Adrenal gland (tissue), 9 donors: ENCODE measurements at regions not wholly inside any gene's neighbourhood (a gene's known extent, or its start where the extent isn't known, plus 50 kb on each side); places are given as distances from the start of the nearest gene placed in this dataset.

Experiments
- DNase-seq, 7 donors: peaks; one replicate each; pipeline ENCODE4 v3.0.0-alpha.2; 2019 to 2020
- H3K27ac ChIP-seq, 5 donors: fragments of 200-600 bp; sonication (generic) in 4 of 5; 1 replicate in 3 of 5; 2 replicates in 2 of 5; pipeline versions ENCODE4 v1.5.1 to v1.8.0; 2016 to 2020; ENCODE audit warnings: mild to moderate bottlenecking in 1 of 5
- H3K27me3 ChIP-seq: fragments of 200-600 bp; 2 replicates; pipeline ENCODE4 v1.8.0; 2021
- H3K36me3 ChIP-seq, 2 donors: fragments of 200-600 bp; replicated peaks in 1 of 2; 1 replicate in 1 of 2; 2 replicates in 1 of 2; pipeline versions ENCODE4 v1.5.1 to v1.8.0; 2018 to 2022
- H3K4me1 ChIP-seq, 2 donors: fragments of 200-600 bp; replicated peaks in 1 of 2; 1 replicate in 1 of 2; 2 replicates in 1 of 2; pipeline versions ENCODE4 v1.5.1 to v1.8.0; 2018 to 2021
- H3K4me3 ChIP-seq, 4 donors: fragments of 200-600 bp; sonication (generic) in 3 of 4; one replicate each; pipeline ENCODE4 v1.5.1; 2016 to 2018
- H3K9me3 ChIP-seq, 3 donors: fragments of 200-600 bp; sonication (generic) in 1 of 3; replicated peaks in 1 of 3; 1 replicate in 2 of 3; 2 replicates in 1 of 3; pipeline versions ENCODE4 v1.5.1 to v1.8.0; 2016 to 2021
- POLR2A ChIP-seq, 2 donors: fragments of 450-650 bp; IDR thresholded peaks; one replicate each; pipeline ENCODE4 v1.6.1; 2017; ENCODE audit warnings: antibody characterized with exemption in 2 of 2, mild to moderate bottlenecking in 2 of 2, moderate library complexity in 1 of 2
- WGBS, 4 donors: extraction: QIAGEN DNeasy Blood & Tissue Kit in 2 of 4; methylation state at CpG; one replicate each; pipeline versions ENCODE4 v1.1.5 to v1.1.7; 2013 to 2017; 5-methylcytosine and 5-hydroxymethylcytosine counted together
- intact Hi-C, 2 donors: fragments of 100-400 bp; cut with DNase I; formaldehyde crosslinking; loops; one replicate each; pipeline versions ENCODE4 v1.14.1 to v1.15.0; 2022 to 2023
- TF ChIP-seq, protein P1 (sequence below), 6 experiments: fragments of 450-650 bp in 4 of 6; fragments of 200-600 bp in 2 of 6; sonication (generic) in 1 of 6; IDR thresholded peaks; 1 replicate in 5 of 6; 2 replicates in 1 of 6; pipeline versions ENCODE4 v1.5.1 to v1.8.0; 2016 to 2021; ENCODE audit warnings: antibody characterized with exemption in 6 of 6, mild to moderate bottlenecking in 2 of 6, moderate library complexity in 1 of 6
- donor health status: healthy with polysubstance abuse.
- donor health status: Bipolar disorder and iron deficiency.
- donor health status: DM: yes; HTN: yes; CAD: no.
- donor health status: DM: no; HTN: no; CAD: no.
- donor health status: DM: no; HTN: no; CAD: no.

DNA sequence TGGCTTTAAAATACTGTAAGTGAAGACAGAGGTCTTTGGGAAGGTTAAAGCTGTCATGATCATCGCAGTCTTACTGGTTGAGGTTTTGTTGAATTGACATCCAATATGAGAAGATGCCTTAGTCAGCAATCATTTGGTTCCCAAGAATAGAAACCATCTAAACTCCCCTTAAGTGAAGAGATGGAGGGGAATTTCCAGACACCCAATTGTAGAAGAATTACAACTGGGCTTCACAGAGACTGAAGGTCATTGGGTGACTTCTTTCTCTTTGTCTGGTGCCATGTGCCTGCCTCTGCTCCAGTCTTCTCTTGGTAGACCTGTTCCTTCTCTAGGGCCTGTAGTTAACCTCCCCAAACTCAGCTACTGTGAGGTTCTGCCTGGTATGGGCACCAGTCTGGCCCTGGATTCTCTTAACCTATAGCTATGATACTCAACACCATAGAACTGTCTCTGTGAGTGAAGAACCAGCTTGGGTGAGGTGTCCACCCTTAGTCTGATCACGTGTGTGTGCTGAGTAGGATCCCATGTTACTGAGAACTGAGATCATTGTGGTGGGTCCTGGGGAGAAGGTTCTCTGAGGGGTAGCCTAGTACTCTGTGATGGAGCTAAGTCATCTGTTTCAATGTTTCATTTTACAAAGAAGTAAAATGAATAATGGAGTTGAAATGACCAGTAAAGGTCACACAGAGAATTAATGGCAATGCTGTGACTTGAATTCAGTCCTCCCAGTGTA is 182.5 kb downstream of the CSNK2A3 start:
- H3K9me3 ChIP-seq = no peaks in the 10 kb centered on the region
- no peak for TF ChIP-seq POLR2A (IDR thresholded peaks at IDR 0.05)
- TF ChIP-seq, protein P1, sequence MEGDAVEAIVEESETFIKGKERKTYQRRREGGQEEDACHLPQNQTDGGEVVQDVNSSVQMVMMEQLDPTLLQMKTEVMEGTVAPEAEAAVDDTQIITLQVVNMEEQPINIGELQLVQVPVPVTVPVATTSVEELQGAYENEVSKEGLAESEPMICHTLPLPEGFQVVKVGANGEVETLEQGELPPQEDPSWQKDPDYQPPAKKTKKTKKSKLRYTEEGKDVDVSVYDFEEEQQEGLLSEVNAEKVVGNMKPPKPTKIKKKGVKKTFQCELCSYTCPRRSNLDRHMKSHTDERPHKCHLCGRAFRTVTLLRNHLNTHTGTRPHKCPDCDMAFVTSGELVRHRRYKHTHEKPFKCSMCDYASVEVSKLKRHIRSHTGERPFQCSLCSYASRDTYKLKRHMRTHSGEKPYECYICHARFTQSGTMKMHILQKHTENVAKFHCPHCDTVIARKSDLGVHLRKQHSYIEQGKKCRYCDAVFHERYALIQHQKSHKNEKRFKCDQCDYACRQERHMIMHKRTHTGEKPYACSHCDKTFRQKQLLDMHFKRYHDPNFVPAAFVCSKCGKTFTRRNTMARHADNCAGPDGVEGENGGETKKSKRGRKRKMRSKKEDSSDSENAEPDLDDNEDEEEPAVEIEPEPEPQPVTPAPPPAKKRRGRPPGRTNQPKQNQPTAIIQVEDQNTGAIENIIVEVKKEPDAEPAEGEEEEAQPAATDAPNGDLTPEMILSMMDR (IDR thresholded peaks at IDR 0.05) = no peak
- intact Hi-C loops = no loop called here
- WGBS, 4 donors = 80 to 86% (median 83%) methylated on average over 2 of the region's 2 CpGs
- no peaks in the 10 kb centered on the region for H3K27me3 ChIP-seq
- DNase-seq = no peak
- no peaks in the 10 kb centered on the region for H3K4me1 ChIP-seq
- H3K27ac ChIP-seq = no peak overlapping the region
- H3K4me3 ChIP-seq = no peak overlapping the region
- H3K36me3 ChIP-seq = no peaks in the 10 kb centered on the region

- WGBS, 4 donors = 90 to 96% (median 93%) methylated on average over 4 of the region's 4 CpGs
- Histone ChIP-seq H3K9me3 (no peaks in the 10 kb centered on the region), H3K4me1 (no peaks in the 10 kb centered on the region), H3K27me3 (no peaks in the 10 kb centered on the region), H3K4me3 (no peak overlapping the region), H3K36me3 (no peaks in the 10 kb centered on the region), H3K27ac (no peak overlapping the region)
- intact Hi-C loops = no loop called here
- TF ChIP-seq, protein P1 (IDR thresholded peaks at IDR 0.05) = no peak
- TF ChIP-seq POLR2A (IDR thresholded peaks at IDR 0.05) = no peak
- DNase-seq = no peak
Observed at GRCh38 chr11:11169715-11170351, 183.2 kb downstream of the CSNK2A3 start.

DNA sequence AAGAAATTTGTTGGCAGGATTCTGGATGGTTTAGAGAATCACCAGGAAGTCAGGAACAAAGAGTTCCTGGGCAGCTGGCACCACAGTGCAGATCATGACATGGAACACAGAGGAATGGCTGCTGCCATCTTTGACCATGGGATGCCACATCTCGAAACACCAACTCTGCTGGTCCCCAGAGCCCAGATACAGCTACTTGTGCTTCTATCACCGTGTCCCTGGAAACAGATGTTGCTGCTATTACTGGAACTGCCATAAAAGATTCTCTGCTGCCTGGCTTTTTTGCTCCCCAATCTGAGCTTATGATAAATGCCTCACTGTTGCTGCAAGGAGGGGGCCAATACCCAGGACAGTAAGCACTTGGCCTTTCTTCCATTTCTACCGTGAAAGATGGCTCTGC is 185.2 kb downstream of the CSNK2A3 start:
- TF ChIP-seq, protein P1 (IDR thresholded peaks at IDR 0.05) = no peak
- no peak for TF ChIP-seq POLR2A (IDR thresholded peaks at IDR 0.05)
- Histone ChIP-seq H3K9me3 (no peaks in the 10 kb centered on the region), H3K4me1 (no peaks in the 10 kb centered on the region), H3K27me3 (no peaks in the 10 kb centered on the region), H3K36me3 (no peaks in the 10 kb centered on the region), H3K27ac (no peak overlapping the region), H3K4me3 (no peak overlapping the region)
- WGBS, 4 donors = 48 to 64% (median 60%) methylated on average over 3 of the region's 3 CpGs
- intact Hi-C loops = no loop called here
- no peak for DNase-seq

DNA sequence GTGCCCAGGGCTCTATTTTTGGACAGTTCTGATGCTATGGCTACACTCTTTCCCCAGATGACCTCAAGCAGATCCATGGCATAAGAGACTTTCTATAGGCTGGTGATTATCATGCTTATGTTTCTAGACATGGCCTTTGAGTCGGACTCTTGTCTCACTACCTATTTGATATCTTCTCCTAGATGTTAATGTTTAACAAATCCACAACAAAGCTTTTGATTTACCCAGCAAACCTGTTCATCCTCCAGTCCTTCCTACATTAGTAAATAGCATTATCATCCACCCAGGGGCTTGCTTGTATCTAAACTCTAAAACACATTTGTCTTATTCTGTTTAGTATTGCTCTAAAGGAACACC is 188.7 kb downstream of the CSNK2A3 start:
- H3K36me3 ChIP-seq = no peaks in the 10 kb centered on the region
- H3K27me3 ChIP-seq = no peaks in the 10 kb centered on the region
- intact Hi-C loops = no loop called here
- no peak overlapping the region for H3K27ac ChIP-seq
- TF ChIP-seq, protein P1 (IDR thresholded peaks at IDR 0.05) = no peak
- TF ChIP-seq POLR2A (IDR thresholded peaks at IDR 0.05) = no peak
- no peak overlapping the region for H3K4me3 ChIP-seq
- H3K4me1 ChIP-seq = no peaks in the 10 kb centered on the region
- 88 to 94% (median 90%) methylated on average over 1 of the region's 1 CpG for WGBS, 4 donors
- DNase-seq = no peak
- no peaks in the 10 kb centered on the region for H3K9me3 ChIP-seq
